ENCODE measurements at regions not wholly inside any gene's neighbourhood (a gene's known extent, or its start where the extent isn't known, plus 50 kb on each side); places are given as distances from the start of the nearest gene placed in this dataset.
"Not testable (repeated sequence)": the region's sequence is repeated elsewhere in the genome, so short reads cannot be mapped to it uniquely, and the experiment has no call there.

DNA sequence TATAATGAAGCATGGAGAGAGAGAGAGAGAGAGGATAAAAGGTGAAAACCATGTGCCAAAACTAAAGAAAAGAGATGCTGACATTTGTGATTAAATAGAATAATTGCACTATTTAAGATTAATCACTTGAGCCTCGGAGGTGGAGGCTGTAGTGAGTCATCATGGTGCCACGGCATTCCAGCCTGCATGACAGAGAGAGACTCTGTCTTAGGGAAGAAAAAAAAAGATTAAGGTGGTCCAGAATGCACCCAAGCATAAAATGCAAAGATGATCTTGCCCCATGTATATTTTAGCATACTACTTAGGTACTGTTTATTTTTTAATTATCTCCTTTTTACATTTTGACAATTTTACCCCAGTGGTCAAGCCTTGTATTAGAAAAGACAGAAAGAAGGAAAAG, 742.5 kb downstream of the SPATA31A1 start:
- DNase-seq = not testable (repeated sequence)

DNA sequence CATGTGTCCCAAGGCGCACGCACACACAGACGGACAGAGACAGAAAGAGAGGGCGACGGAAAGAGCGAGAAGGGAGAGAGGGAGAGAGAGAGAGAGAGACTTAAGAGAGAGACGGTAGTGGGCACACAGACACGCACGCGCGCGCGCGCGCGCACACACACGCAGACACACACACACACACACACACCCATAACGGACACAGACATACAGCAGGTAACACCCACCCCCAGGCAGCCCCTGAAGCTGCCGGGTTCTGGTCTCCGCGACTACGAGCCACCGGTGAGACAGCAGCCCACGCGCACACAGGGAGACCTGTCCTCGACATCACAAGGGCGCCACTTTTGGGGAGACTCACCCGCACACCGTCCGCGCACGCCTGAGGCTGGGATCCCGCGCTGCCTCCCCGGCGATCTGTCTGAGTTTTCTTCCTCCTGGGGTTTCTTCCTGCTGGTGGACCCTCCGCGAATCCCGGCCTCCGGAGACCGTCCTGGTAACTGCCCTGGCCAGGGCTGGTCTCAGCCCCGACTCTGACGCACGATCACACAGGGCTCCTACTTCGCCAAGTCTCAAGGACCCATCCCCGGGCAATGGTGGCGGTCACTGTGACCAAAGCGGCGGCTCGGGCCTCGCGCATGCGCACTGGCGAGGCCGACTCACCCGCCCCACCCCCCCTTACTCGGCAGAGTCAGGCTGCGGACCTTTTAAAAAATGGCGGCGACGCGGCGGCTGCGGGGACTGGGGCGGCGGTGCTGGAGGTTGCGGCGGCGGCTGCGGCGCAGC, 750.7 kb downstream of the SPATA31A1 start:
- peak; percentile 50 for DNase-seq

GRCh38 chr9:40106783-40107248, 751.3 kb downstream of the SPATA31A1 start:
- not testable (repeated sequence) for DNase-seq

DNA sequence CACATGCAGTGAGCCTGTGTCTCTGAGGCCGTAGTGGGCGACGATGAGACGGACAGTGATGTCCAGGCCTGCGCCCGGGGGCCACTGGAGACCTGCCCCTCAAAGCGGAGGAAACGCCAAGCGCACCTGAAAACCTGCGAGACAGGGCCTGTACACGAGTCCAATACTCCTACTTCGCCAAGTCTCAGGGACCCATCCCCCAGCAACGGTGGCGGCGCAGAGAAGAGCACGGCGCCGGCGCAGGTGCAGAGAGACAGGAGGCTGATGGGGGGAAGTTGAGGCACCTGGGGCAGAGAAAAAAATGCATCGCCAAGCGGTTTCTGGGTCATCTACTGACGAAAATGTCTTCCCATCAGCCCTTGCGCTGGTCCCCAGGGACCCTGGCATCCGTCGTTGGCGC, 751.8 kb downstream of the SPATA31A1 start:
- DNase-seq = not testable (repeated sequence)

- not testable (repeated sequence) for DNase-seq
Observed at GRCh38 chr9:40108465-40108864, 753.0 kb downstream of the SPATA31A1 start.

DNA sequence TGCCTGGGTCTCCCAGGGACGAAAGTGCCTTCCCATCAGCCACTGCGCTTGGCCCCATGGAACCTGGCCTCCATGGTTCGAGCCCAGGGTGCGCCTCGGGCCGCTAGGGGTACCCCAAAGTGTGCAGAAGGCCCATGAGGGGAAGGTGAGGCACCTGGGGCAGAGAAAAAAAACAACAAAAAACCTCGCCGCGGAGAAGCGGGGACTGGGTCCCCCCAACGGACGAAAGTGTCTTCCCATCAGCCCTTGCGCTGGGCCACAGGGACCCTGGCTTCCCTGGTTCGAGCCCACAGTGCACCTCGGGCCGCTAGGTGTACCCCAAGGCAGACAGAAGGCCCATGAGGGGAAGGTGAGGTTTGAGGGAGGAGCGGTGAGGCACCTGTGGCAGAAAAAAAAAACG, 755.3 kb downstream of the SPATA31A1 start:
- not testable (repeated sequence) for DNase-seq

DNA sequence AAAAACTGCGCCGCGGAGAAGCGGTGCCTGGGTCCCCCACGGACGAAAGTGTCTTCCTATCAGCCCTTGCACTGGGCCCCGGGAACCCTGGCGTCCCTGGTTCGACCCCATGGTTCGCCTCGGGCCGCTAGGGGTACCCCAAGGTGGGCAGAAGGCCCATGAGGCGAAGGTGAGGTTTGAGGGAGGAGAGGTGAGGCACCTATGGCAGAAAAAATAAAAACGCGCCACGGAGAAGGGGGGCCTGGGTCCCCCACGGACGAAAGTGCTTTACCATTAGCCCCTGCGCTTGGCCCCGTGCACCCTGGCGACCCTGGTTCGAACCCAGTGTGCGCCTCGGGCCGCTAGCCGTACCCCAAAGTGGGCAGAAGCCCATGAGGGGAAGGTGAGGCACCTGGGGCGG, 756.1 kb downstream of the SPATA31A1 start:
- not testable (repeated sequence) for DNase-seq

GRCh38 chr9:40130598-40130997, 775.1 kb downstream of the SPATA31A1 start:
- DNase-seq = not testable (repeated sequence)

DNA sequence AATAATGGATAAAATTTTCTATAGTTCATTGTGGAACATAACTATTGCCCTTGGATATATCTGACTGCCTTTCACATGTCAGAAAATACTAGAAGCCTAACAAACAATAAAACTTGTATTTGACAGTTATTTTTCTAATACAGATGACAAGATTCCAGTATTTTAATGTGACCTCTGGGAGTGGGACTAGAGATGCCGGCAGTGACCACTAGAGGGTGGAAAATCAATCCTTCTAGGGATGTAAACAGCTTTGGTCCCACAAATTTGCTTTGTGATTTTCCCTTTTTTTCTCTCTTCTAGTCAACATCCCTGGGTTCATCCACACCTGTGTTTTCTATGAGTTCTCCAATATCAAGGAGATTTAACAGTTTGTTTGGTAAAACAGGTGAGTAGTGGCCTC, 813.7 kb downstream of the SPATA31A1 start:
- DNase-seq = not testable (repeated sequence)

DNA sequence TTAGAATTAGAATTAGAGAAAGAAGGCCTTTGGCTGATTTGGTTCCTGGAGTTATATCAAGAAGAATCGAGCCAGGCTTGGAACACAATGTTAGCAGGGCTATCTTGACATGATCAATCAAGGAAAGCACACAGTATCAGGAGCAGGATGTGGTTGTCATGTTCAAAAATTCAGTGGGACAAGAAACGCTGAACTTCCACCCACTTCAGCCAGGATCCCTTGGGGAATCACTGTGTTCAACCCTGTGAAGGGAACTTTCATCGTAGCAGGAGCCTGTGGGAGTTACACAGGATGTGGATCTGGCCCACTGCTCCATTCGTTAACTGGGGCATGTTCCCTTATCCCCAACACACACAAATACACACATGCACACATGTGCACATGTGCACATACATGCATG, 817.8 kb downstream of the SPATA31A1 start:
- not testable (repeated sequence) for DNase-seq

DNA sequence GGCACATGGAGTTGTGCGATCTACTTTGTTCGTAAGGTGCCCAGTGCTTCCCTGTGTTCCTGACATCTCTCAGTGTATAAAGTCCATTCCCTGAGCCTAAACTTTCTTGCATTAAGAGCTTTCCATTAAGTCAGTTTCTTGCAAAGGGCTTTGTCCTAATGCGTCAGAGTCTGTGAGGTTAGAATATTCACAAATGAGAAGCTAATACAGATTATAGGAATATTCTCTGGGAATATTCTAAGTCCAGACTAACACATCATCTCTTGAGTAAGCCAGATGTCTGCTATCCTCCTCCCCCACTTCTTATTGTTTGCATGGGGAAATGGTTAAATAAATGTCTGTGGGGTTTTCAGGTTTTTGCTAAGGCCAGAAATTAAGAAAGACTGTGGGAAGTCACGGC, 818.6 kb downstream of the SPATA31A1 start:
- DNase-seq = not testable (repeated sequence)

DNA sequence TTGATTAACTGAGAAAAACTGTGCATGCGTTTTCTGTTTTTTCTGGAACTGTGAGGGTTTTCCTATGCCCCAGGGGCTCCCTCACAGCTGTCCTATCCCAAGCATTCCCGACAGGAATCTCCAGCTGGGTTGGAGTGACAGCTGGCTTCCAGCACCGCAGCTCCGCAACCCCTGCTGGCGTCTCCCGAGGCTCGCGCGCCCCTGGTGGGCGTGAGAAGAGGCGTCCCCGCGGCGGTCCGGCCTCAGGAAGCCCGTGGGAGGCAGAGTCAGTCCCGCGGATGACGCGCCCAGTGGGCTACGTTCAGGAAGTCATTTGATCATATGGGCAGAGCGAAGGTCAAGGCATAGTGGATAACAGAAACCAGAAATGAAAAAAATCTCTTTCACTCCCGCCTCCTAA, 821.9 kb downstream of the SPATA31A1 start:
- not testable (repeated sequence) for DNase-seq

GRCh38 chr9:40191403-40191802, 835.9 kb downstream of the SPATA31A1 start:
- DNase-seq = not testable (repeated sequence)

DNA sequence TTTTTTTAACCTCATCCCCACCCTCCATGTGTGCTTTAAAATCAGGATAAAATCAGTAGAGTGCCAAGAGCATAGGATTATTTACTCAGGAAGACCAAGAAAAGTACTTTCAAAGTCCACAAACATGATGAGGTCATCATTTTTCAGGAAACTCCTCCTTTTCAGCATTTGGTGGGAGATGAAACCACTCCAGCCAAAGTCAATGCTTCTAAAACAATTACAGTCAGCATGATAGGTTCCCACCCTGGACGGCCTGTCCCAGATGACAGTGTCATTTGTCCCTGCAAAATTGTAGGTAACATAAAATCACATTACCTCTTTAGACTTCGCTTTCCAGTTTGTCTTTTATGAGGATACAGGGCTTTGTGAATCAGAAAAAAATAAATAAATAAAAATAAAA, 836.7 kb downstream of the SPATA31A1 start:
- DNase-seq = not testable (repeated sequence)

DNA sequence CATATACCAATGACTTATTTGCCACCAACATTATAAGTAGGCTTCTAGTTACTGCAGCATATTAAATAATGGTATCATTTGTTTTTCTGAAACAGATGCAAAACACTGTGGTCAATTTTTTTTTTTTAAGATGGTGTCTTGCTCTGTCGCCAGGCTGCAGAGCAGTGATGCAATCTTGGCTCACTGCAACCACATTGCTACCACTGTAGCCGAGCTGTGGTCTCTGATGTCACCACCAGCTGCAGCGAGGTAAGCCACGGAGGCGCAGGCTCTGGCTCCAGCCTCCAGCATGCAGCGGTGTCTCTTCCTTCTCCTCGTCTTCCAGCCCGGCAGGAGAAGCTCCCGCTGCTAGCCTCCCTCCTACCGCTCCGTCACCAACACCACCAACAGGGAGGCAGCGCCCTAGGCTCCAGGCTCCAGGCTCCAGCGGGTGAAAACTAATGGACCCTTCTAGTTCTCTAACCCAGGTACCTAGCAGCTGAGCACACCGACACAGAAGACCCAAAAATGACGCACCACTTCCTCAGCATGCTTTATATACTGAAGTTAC, 840.8 kb downstream of the SPATA31A1 start:
- not testable (repeated sequence) for DNase-seq

- not testable (repeated sequence) for DNase-seq
Observed at GRCh38 chr9:40196803-40197202, 841.3 kb downstream of the SPATA31A1 start.

DNA sequence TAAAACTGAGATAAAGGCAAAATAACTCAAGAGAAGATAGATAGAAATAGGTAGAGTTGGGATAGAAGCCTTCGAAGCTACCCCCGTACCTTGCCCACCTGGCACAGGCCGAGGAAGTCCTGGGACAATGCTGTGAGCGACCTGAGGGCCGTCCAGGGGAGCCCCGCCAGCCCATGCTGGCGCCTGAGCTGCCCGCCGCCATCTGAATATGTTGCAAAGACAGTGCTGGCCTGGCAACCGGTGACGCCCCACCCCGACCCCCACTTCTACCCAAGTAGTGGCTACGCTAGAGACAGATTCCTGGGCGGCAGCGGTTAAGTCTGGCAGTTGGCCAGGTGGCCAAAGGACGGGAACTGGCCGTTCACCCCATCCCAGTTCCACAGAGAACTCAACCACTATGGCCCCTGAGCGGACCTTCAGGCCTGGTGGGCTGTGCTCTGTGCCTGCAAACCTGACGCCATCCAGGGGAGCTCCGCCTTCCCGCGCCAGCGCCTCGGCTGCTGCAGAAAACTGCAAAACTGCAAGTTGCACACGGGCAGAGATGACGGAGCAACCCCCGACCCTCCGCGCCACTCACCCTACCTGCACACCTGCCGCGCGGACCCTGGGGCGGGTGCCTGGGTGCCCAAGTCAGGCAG, 866.2 kb downstream of the SPATA31A1 start:
- not testable (repeated sequence) for DNase-seq

- not testable (repeated sequence) for DNase-seq
Observed at GRCh38 chr9:40222617-40223200, 867.2 kb downstream of the SPATA31A1 start.

GRCh38 chr9:40223353-40223752, 867.9 kb downstream of the SPATA31A1 start:
- not testable (repeated sequence) for DNase-seq
